OCI-LY7 (cell line): ENCODE measurements at regions not wholly inside any gene's neighbourhood (a gene's known extent, or its start where the extent isn't known, plus 50 kb on each side); places are given as distances from the start of the nearest gene placed in this dataset.

Source experiments
- EZH2phosphoT487 ChIP-seq: fragments of 200-600 bp; sonication (generic); IDR thresholded peaks from 2 replicates; pipeline ENCODE4 v1.6.1; 2018; ENCODE audit warnings: low read depth, borderline replicate concordance, mild to moderate bottlenecking, mixed run types, antibody characterized with exemption, low read length, moderate library complexity, mixed read lengths
- TF ChIP-seq, protein P1 (sequence below): fragments of 200-600 bp; sonication (generic); conservative IDR thresholded peaks from 2 replicates; pipeline ENCODE4 v1.5.1; 2014; ENCODE audit warnings: mild to moderate bottlenecking, antibody characterized with exemption, low read length, moderate library complexity, mixed read lengths

DNA sequence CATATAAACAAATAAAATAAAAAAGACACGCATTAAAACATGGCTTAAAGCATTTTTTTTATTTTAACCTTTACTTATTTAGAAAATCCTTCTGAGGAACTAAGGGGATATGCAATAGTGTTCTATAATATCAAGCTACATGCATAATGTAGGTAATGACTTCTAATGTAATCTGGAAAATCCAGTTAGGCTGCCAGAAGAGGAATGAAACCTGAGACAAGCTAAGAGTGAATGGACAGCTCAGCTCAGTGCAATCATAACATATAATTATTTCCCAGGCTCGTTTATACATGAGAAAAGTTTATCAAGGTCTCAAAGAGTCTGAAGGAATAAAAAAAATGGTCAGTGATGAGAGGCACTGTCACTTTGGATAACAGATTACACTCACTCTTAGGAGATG is 649.0 kb upstream of the PCDH15 start:
- TF ChIP-seq, protein P1, sequence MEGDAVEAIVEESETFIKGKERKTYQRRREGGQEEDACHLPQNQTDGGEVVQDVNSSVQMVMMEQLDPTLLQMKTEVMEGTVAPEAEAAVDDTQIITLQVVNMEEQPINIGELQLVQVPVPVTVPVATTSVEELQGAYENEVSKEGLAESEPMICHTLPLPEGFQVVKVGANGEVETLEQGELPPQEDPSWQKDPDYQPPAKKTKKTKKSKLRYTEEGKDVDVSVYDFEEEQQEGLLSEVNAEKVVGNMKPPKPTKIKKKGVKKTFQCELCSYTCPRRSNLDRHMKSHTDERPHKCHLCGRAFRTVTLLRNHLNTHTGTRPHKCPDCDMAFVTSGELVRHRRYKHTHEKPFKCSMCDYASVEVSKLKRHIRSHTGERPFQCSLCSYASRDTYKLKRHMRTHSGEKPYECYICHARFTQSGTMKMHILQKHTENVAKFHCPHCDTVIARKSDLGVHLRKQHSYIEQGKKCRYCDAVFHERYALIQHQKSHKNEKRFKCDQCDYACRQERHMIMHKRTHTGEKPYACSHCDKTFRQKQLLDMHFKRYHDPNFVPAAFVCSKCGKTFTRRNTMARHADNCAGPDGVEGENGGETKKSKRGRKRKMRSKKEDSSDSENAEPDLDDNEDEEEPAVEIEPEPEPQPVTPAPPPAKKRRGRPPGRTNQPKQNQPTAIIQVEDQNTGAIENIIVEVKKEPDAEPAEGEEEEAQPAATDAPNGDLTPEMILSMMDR = no peak
- no peak for TF ChIP-seq EZH2phosphoT487
